ENCODE measurements at regions not wholly inside any gene's neighbourhood (a gene's known extent, or its start where the extent isn't known, plus 50 kb on each side); places are given as distances from the start of the nearest gene placed in this dataset.

GRCh38 chr2:239654266-239654665 is 253.4 kb upstream of the HDAC4 start (continued):
- no peak for TF ChIP-seq TSHZ2 (CRISPR knock-in tag; IDR thresholded peaks at IDR 0.05)
- TF ChIP-seq ISL1 (CRISPR knock-in tag; IDR thresholded peaks at IDR 0.05) = no peak
- TF ChIP-seq ESRRG (CRISPR knock-in tag; IDR thresholded peaks at IDR 0.05) = no peak
- TF ChIP-seq OSR1 (CRISPR knock-in tag; IDR thresholded peaks at IDR 0.05) = no peak

- no peak for ATAC-seq
- TF ChIP-seq CSRNP3 (CRISPR knock-in tag; IDR thresholded peaks at IDR 0.05) (no peak), POU6F1 (CRISPR knock-in tag; IDR thresholded peaks at IDR 0.05; ENCODE audit: borderline replicate concordance, low read depth) (no peak), PPARA (CRISPR knock-in tag; IDR thresholded peaks at IDR 0.05; ENCODE audit: borderline replicate concordance) (no peak), TOX (CRISPR knock-in tag; IDR thresholded peaks at IDR 0.05; ENCODE audit: borderline replicate concordance) (no peak), RARB (CRISPR knock-in tag; IDR thresholded peaks at IDR 0.05) (no peak)
These were observed 251.0 kb upstream of the HDAC4 start for GRCh38 chr2:239651859-239652258.

- TF ChIP-seq CSRNP3 (CRISPR knock-in tag; IDR thresholded peaks at IDR 0.05) (no peak), CREB5 (CRISPR knock-in tag; IDR thresholded peaks at IDR 0.05; ENCODE audit: low read depth) (no peak), PPARA (CRISPR knock-in tag; IDR thresholded peaks at IDR 0.05; ENCODE audit: borderline replicate concordance) (no peak), TSHZ2 (CRISPR knock-in tag; IDR thresholded peaks at IDR 0.05) (no peak), POU6F1 (CRISPR knock-in tag; IDR thresholded peaks at IDR 0.05; ENCODE audit: borderline replicate concordance, low read depth) (no peak), BACH2 (CRISPR knock-in tag; IDR thresholded peaks at IDR 0.05; ENCODE audit: borderline replicate concordance) (no peak), ZNF8 (CRISPR knock-in tag; IDR thresholded peaks at IDR 0.05) (no peak), ZFP30 (CRISPR knock-in tag; IDR thresholded peaks at IDR 0.05) (no peak), ARNTL (CRISPR knock-in tag; IDR thresholded peaks at IDR 0.05; ENCODE audit: borderline replicate concordance, low read depth) (no peak), ZNF70 (CRISPR knock-in tag; IDR thresholded peaks at IDR 0.05) (no peak), ZFP3 (CRISPR knock-in tag; IDR thresholded peaks at IDR 0.05) (no peak), GLIS3 (CRISPR knock-in tag; IDR thresholded peaks at IDR 0.05) (no peak), CSDC2 (CRISPR knock-in tag; IDR thresholded peaks at IDR 0.05) (no peak), OSR1 (CRISPR knock-in tag; IDR thresholded peaks at IDR 0.05) (no peak)
- ATAC-seq = no peak
These were observed 249.9 kb upstream of the HDAC4 start for GRCh38 chr2:239650674-239651073.
